GM12878 (cell line): ENCODE measurements at regions not wholly inside any gene's neighbourhood (a gene's known extent, or its start where the extent isn't known, plus 50 kb on each side); places are given as distances from the start of the nearest gene placed in this dataset.

Source experiments
- ATAC-seq: fragments of 200-7000 bp; cut with Tn5 transposase; 3 replicates; pipeline ENCODE4 v1.9.1; 2020; ENCODE audit warnings: mild to moderate bottlenecking, moderate library complexity
- BruUV-seq: library from RNA; stranded (reverse); fragments of 400-500 nt; replicated peaks from 2 replicates; lab custom pipeline; 2021; lab: Mats Ljungman, UMichigan
- CTCF ChIA-PET: fragments of 300-600 bp; sonication (Branson Sonifier 250); formaldehyde crosslinking; extraction: SDS; loops from one replicate; lab custom pipeline; 2021; ENCODE audit warnings: inconsistent platforms; lab: Yijun Ruan, JAX
- POLR2A ChIA-PET: fragments of 350-600 bp; formaldehyde crosslinking; extraction: SDS; loops from one replicate; lab custom pipeline; 2021; ENCODE audit warnings: inconsistent platforms; lab: Charles Lee
- RAD21 ChIA-PET: fragments of 300-600 bp; sonication (Branson Sonifier 250); formaldehyde crosslinking; loops from one replicate; lab custom pipeline; 2023; ENCODE audit warnings: antibody characterized with exemption; ENCODE audit not compliant: unreplicated experiment; lab: Charles Lee
- SMC1A ChIA-PET: fragments of 300-600 bp; sonication (Branson Sonifier 250); formaldehyde crosslinking; loops from one replicate; lab custom pipeline; 2023; ENCODE audit not compliant: unreplicated experiment, uncharacterized antibody; lab: Charles Lee
- DNase-seq: peaks from one replicate; pipeline ENCODE4 v3.0.0-alpha.2; 2011; ENCODE audit warnings: low read depth, low spot score
- FAIRE-seq: peaks from 3 replicates; lab custom pipeline; 2011; peaks lifted over from hg19 to GRCh38; lab: Jason Lieb, UNC
- H2AFZ ChIP-seq: 2 replicates; pipeline ENCODE4 v1.6.0; 2011; ENCODE audit warnings: low read depth, low read length, control low read depth; ENCODE audit not compliant: control insufficient read depth
- H3K27ac ChIP-seq: 2 replicates; pipeline ENCODE4 v1.5.1; 2011; ENCODE audit warnings: control low read depth; ENCODE audit not compliant: control insufficient read depth, insufficient read depth
- H3K27me3 ChIP-seq, 2 experiments: replicated peaks in 1 of 2; 2 replicates each; pipeline versions ENCODE4 v1.6.0 to v1.6.1; 2011; ENCODE audit warnings: low read length in 1 of 2; ENCODE audit not compliant: control insufficient read depth in 2 of 2, insufficient read depth in 2 of 2
- H3K36me3 ChIP-seq, 2 experiments: 2 replicates each; pipeline ENCODE4 v1.5.1; 2011; ENCODE audit warnings: low read length in 1 of 2; ENCODE audit not compliant: control insufficient read depth in 2 of 2, insufficient read depth in 2 of 2
- H3K4me1 ChIP-seq: 2 replicates; pipeline ENCODE4 v1.6.1; 2011; ENCODE audit warnings: mild to moderate bottlenecking, low read length, moderate library complexity, mixed read lengths; ENCODE audit not compliant: control insufficient read depth, insufficient read depth
- H3K4me2 ChIP-seq: 2 replicates; pipeline ENCODE4 v1.6.0; 2011; ENCODE audit warnings: control low read depth; ENCODE audit not compliant: control insufficient read depth, insufficient read depth
- H3K4me3 ChIP-seq: fragments of 200-600 bp; sonication (generic); 2 replicates; pipeline ENCODE4 v1.5.1; 2016
- H3K79me2 ChIP-seq: 2 replicates; pipeline ENCODE4 v1.6.0; 2011; ENCODE audit warnings: low read length; ENCODE audit not compliant: control insufficient read depth, insufficient read depth
- H3K9ac ChIP-seq: 2 replicates; pipeline ENCODE4 v1.8.0; 2011; ENCODE audit warnings: low read length, control low read depth, mixed read lengths; ENCODE audit not compliant: control insufficient read depth, insufficient read depth
- H3K9me3 ChIP-seq: replicated peaks from 3 replicates; pipeline ENCODE4 v1.5.1; 2011; ENCODE audit warnings: mild to moderate bottlenecking, low read length; ENCODE audit not compliant: control insufficient read depth, insufficient read depth
- H4K20me1 ChIP-seq: 2 replicates; pipeline ENCODE4 v1.6.0; 2011; ENCODE audit not compliant: control insufficient read depth, insufficient read depth
- CBX5 ChIP-seq: sonication (generic); IDR thresholded peaks from 2 replicates; pipeline ENCODE4 v1.6.1; 2016; ENCODE audit warnings: low read depth, moderate library complexity, mild to moderate bottlenecking, inconsistent platforms
- EED ChIP-seq: sonication (generic); IDR thresholded peaks from 2 replicates; pipeline ENCODE4 v1.6.1; 2016; ENCODE audit warnings: antibody characterized with exemption, low read depth
- FOXK2 ChIP-seq: fragments of 450-650 bp; IDR thresholded peaks from 2 replicates; pipeline ENCODE4 v1.6.1; 2017; ENCODE audit warnings: mild to moderate bottlenecking, moderate library complexity
- HCFC1 ChIP-seq: fragments of 150-350 bp; IDR thresholded peaks from 2 replicates; pipeline ENCODE4 v1.6.1; 2014; ENCODE audit warnings: low read length
- IKZF1 ChIP-seq: fragments of 450-650 bp; conservative IDR thresholded peaks from 2 replicates; pipeline ENCODE4 v1.6.1; 2017; ENCODE audit warnings: antibody characterized with exemption, mild to moderate bottlenecking
- IRF4 ChIP-seq: IDR thresholded peaks from 2 replicates; pipeline ENCODE4 v1.6.1; 2011; ENCODE audit warnings: low read depth, low read length
- KAT2A ChIP-seq: conservative IDR thresholded peaks from 2 replicates; pipeline ENCODE4 v1.6.1; 2011; ENCODE audit warnings: low read depth, low read length; ENCODE audit not compliant: control insufficient read depth
- MTA2 ChIP-seq: fragments of 450-650 bp; IDR thresholded peaks from 2 replicates; pipeline ENCODE4 v1.6.1; 2016; ENCODE audit warnings: low read depth, mild to moderate bottlenecking, moderate library complexity
- MXI1 ChIP-seq: fragments of 150-350 bp; IDR thresholded peaks from 2 replicates; pipeline ENCODE4 v1.6.1; 2011; ENCODE audit warnings: low read depth, mild to moderate bottlenecking, inconsistent platforms, low read length, improper control_type of control experiment
- NFYA ChIP-seq: IDR thresholded peaks from 2 replicates; pipeline ENCODE4 v1.6.1; 2011; ENCODE audit warnings: low read depth, mild to moderate bottlenecking, low read length, improper control_type of control experiment, borderline replicate concordance
- NFYB ChIP-seq: IDR thresholded peaks from 2 replicates; pipeline ENCODE4 v1.6.1; 2011; ENCODE audit warnings: low read depth, mild to moderate bottlenecking, low read length, improper control_type of control experiment, moderate library complexity; ENCODE audit not compliant: insufficient read depth
- PAX5 ChIP-seq: IDR thresholded peaks from 2 replicates; pipeline ENCODE4 v1.6.1; 2011; ENCODE audit warnings: low read depth, low read length, borderline replicate concordance
- RFX5 ChIP-seq: IDR thresholded peaks from 2 replicates; pipeline ENCODE4 v1.6.1; 2011; ENCODE audit warnings: low read depth, low read length, improper control_type of control experiment
- TCF12 ChIP-seq: IDR thresholded peaks from 2 replicates; pipeline ENCODE4 v1.6.1; 2011; ENCODE audit warnings: low read depth, mild to moderate bottlenecking, low read length
- USF2 ChIP-seq: IDR thresholded peaks from 2 replicates; pipeline ENCODE4 v1.6.1; 2011; ENCODE audit warnings: low read depth, low read length, improper control_type of control experiment, borderline replicate concordance
- ZNF24 ChIP-seq: fragments of 450-650 bp; IDR thresholded peaks from 2 replicates; pipeline ENCODE4 v1.6.1; 2017; ENCODE audit warnings: antibody characterized with exemption, mild to moderate bottlenecking
- WGBS: methylation state at CpG from one replicate; pipeline ENCODE4 v1.1.6; 2016; ENCODE audit warnings: low lambda C conversion rate; ENCODE audit not compliant: insufficient replicate concordance, insufficient coverage; ENCODE audit errors: missing lambda C conversion rate; 5-methylcytosine and 5-hydroxymethylcytosine counted together
- in situ Hi-C: fragments of 300-500 bp; cut with MboI; formaldehyde crosslinking; loops from 9 replicates; pipeline ENCODE4 v1.14.3; 2018; ENCODE audit warnings: mixed read lengths
- intact Hi-C: fragments of 100-400 bp; cut with micrococcal nuclease; formaldehyde crosslinking; loops from one replicate; pipeline ENCODE4 v1.14.2; 2022; ENCODE audit not compliant: unreplicated experiment
- TF ChIP-seq, protein P1 (sequence below): IDR thresholded peaks from 2 replicates; pipeline ENCODE4 v1.6.1; 2011; ENCODE audit warnings: borderline replicate concordance, low read depth, mild to moderate bottlenecking, moderate library complexity, mixed read lengths, low read length; ENCODE audit not compliant: insufficient read depth; ENCODE audit errors: extremely low read length
- TF ChIP-seq, protein P2 (sequence below): IDR thresholded peaks from 2 replicates; pipeline ENCODE4 v1.6.1; 2012; ENCODE audit warnings: low read length, inconsistent platforms
- TF ChIP-seq, protein P3 (sequence below): fragments of 450-650 bp; IDR thresholded peaks from 2 replicates; pipeline ENCODE4 v1.6.1; 2017; ENCODE audit warnings: low read depth, mild to moderate bottlenecking, moderate library complexity

DNA sequence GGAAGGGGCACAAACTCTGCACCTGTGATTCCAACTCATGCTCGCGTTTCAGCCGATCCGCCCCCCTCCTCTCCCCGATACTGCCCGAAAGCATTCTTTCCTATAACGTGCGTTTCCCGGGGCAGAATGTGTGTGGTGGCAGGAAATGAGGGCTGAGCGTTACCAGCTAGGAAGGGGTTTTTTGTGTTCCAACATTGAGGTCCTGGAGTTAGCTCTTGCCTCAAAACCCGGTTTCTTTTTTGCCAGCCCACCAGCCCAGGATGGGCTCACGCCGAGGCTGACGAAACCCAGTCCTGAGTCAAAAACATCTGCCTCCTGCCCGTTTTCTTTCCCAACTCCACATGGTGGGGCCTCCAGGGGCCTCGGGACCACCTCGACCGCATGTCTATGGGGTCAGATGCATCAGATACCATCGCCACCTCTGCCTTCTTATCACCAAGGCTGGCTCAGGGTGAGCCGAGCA lies 113.7 kb upstream of the COPS8 start:
- ATAC-seq (no peak), DNase-seq (no peak), FAIRE-seq (no peak)
- no TSS peak for BruUV-seq
- Histone ChIP-seq H3K27me3 (peaks cover 0 to 4% of the 10 kb centered on the region in 2 experiments; a peak in 2 of 4 replicates), H3K4me3 (no peak overlapping the region), H3K4me2 (no peak overlapping the region), H3K9me3 (no peaks in the 10 kb centered on the region; the same call in 2 of the 3 replicates), H3K79me2 (no peaks in the 10 kb centered on the region), H3K36me3 (no peaks in the 10 kb centered on the region), H3K4me1 (no peaks in the 10 kb centered on the region; the same call in 1 of the 2 replicates), H2AFZ (no peak overlapping the region), H4K20me1 (no peaks in the 10 kb centered on the region), H3K27ac (no peak overlapping the region), H3K9ac (no peak overlapping the region)
- SMC1A ChIA-PET: interaction anchor here (0.7 to 1.9 kb wide), 2 partner anchors 88 to 402 kb away, joined by 3 to 4 read pairs; partner anchors contain the start of gene ACKR3
- in situ Hi-C loops: no loop called here
- RAD21 ChIA-PET: interaction anchor here (1.1 to 1.2 kb wide), 2 partner anchors 16 to 87 kb away, joined by 3 to 6 read pairs; no protein-coding TSS in a partner anchor
- POLR2A ChIA-PET: no interaction called here
- intact Hi-C loops: no loop called here
- 41% methylated on average over 20 of the region's 20 CpGs for WGBS
- CTCF ChIA-PET: interaction anchor here (0.6 kb wide), 1 partner anchor 16 kb away, joined by 3 read pairs; no protein-coding TSS in a partner anchor
- TF ChIP-seq FOXK2 (no peak), NFYB (no peak), NFYA (no peak), CBX5 (no peak), EED (no peak), ZNF24 (no peak), MXI1 (no peak), IRF4 (no peak), TCF12 (no peak), PAX5 (no peak), RFX5 (no peak), HCFC1 (no peak), IKZF1 (no peak), KAT2A (no peak), MTA2 (no peak), USF2 (no peak)
- TF ChIP-seq, protein P1, sequence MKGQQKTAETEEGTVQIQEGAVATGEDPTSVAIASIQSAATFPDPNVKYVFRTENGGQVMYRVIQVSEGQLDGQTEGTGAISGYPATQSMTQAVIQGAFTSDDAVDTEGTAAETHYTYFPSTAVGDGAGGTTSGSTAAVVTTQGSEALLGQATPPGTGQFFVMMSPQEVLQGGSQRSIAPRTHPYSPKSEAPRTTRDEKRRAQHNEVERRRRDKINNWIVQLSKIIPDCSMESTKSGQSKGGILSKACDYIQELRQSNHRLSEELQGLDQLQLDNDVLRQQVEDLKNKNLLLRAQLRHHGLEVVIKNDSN: no peak
- TF ChIP-seq, protein P2, sequence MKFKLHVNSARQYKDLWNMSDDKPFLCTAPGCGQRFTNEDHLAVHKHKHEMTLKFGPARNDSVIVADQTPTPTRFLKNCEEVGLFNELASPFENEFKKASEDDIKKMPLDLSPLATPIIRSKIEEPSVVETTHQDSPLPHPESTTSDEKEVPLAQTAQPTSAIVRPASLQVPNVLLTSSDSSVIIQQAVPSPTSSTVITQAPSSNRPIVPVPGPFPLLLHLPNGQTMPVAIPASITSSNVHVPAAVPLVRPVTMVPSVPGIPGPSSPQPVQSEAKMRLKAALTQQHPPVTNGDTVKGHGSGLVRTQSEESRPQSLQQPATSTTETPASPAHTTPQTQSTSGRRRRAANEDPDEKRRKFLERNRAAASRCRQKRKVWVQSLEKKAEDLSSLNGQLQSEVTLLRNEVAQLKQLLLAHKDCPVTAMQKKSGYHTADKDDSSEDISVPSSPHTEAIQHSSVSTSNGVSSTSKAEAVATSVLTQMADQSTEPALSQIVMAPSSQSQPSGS: no peak
- TF ChIP-seq, protein P3, sequence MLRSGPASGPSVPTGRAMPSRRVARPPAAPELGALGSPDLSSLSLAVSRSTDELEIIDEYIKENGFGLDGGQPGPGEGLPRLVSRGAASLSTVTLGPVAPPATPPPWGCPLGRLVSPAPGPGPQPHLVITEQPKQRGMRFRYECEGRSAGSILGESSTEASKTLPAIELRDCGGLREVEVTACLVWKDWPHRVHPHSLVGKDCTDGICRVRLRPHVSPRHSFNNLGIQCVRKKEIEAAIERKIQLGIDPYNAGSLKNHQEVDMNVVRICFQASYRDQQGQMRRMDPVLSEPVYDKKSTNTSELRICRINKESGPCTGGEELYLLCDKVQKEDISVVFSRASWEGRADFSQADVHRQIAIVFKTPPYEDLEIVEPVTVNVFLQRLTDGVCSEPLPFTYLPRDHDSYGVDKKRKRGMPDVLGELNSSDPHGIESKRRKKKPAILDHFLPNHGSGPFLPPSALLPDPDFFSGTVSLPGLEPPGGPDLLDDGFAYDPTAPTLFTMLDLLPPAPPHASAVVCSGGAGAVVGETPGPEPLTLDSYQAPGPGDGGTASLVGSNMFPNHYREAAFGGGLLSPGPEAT: no peak
